Adipocyte (in vitro differentiated cells): ENCODE measurements at regions not wholly inside any gene's neighbourhood (a gene's known extent, or its start where the extent isn't known, plus 50 kb on each side); places are given as distances from the start of the nearest gene placed in this dataset.

Experiments used
- DNase-seq: peaks from one replicate; pipeline ENCODE4 v3.0.0-alpha.2; 2015; ENCODE audit warnings: low read depth
- H3K27me3 ChIP-seq: replicated peaks from 2 replicates; pipeline ENCODE4 v1.7.0; 2013; ENCODE audit warnings: mild to moderate bottlenecking, low read length, moderate library complexity; ENCODE audit not compliant: control insufficient read depth, insufficient read depth
- H3K36me3 ChIP-seq: 2 replicates; pipeline ENCODE4 v1.7.0; 2013; ENCODE audit warnings: low read length, mild to moderate bottlenecking, moderate library complexity; ENCODE audit not compliant: control insufficient read depth, insufficient read depth, severe bottlenecking
- H3K4me1 ChIP-seq: 2 replicates; pipeline ENCODE4 v1.7.0; 2013; ENCODE audit warnings: mild to moderate bottlenecking, low read length, moderate library complexity; ENCODE audit not compliant: control insufficient read depth, insufficient read depth
- H3K4me3 ChIP-seq: 2 replicates; pipeline ENCODE4 v1.7.0; 2013; ENCODE audit warnings: mild to moderate bottlenecking, low read length, moderate library complexity
- H3K9ac ChIP-seq: 2 replicates; pipeline ENCODE4 v1.7.0; 2013; ENCODE audit warnings: mild to moderate bottlenecking, low read length, moderate library complexity
- H3K9me3 ChIP-seq: 2 replicates; pipeline ENCODE4 v1.7.0; 2013; ENCODE audit warnings: mild to moderate bottlenecking, low read length, moderate library complexity; ENCODE audit not compliant: control insufficient read depth

- H3K9ac ChIP-seq: no peak overlapping the region
- peaks cover under 1% of the 10 kb centered on the region for H3K27me3 ChIP-seq
- no peak overlapping the region for H3K4me3 ChIP-seq
- H3K36me3 ChIP-seq: no peaks in the 10 kb centered on the region
- no peaks in the 10 kb centered on the region for H3K9me3 ChIP-seq
- no peak for DNase-seq
- H3K4me1 ChIP-seq: no peaks in the 10 kb centered on the region
Observed at GRCh38 chr12:130088504-130088903, 73.8 kb upstream of the FZD10 start.

- no peak for DNase-seq
- Histone ChIP-seq H3K9me3 (no peaks in the 10 kb centered on the region), H3K27me3 (peaks cover 5% of the 10 kb centered on the region), H3K36me3 (no peaks in the 10 kb centered on the region), H3K4me1 (no peaks in the 10 kb centered on the region), H3K9ac (no peak overlapping the region), H3K4me3 (no peak overlapping the region)
Observed at GRCh38 chr12:130090542-130090941, 71.7 kb upstream of the FZD10 start.

- peaks cover 5% of the 10 kb centered on the region for H3K27me3 ChIP-seq
Observed at GRCh38 chr12:130093380-130093779, 68.9 kb upstream of the FZD10 start.

GRCh38 chr12:130097342-130097741 lies 64.9 kb upstream of the FZD10 start:
- peaks cover 5% of the 10 kb centered on the region for H3K27me3 ChIP-seq
- no peaks in the 10 kb centered on the region for H3K36me3 ChIP-seq
- H3K4me1 ChIP-seq: no peaks in the 10 kb centered on the region
- no peak for DNase-seq
- peaks cover 7% of the 10 kb centered on the region for H3K9me3 ChIP-seq
- H3K4me3 ChIP-seq: no peak overlapping the region
- H3K9ac ChIP-seq: no peak overlapping the region

More at GRCh38 chr12:130093380-130093779, 68.9 kb upstream of the FZD10 start:
- no peak for DNase-seq
- H3K36me3 ChIP-seq: no peaks in the 10 kb centered on the region
- H3K9ac ChIP-seq: no peak overlapping the region
- H3K4me1 ChIP-seq: no peaks in the 10 kb centered on the region
- H3K9me3 ChIP-seq: no peaks in the 10 kb centered on the region
- no peak overlapping the region for H3K4me3 ChIP-seq

GRCh38 chr12:130097798-130098255 lies 64.4 kb upstream of the FZD10 start:
- H3K27me3 ChIP-seq: peaks cover 5% of the 10 kb centered on the region
- no peak for DNase-seq

GRCh38 chr12:130098301-130099005 lies 63.8 kb upstream of the FZD10 start:
- Histone ChIP-seq H3K36me3 (no peaks in the 10 kb centered on the region), H3K4me1 (no peaks in the 10 kb centered on the region), H3K27me3 (peaks cover 4% of the 10 kb centered on the region), H3K9me3 (peaks cover 7% of the 10 kb centered on the region), H3K4me3 (no peak overlapping the region), H3K9ac (no peak overlapping the region)
- no peak for DNase-seq

More at GRCh38 chr12:130097798-130098255, 64.4 kb upstream of the FZD10 start:
- no peaks in the 10 kb centered on the region for H3K4me1 ChIP-seq
- H3K9me3 ChIP-seq: peaks cover 7% of the 10 kb centered on the region
- no peak overlapping the region for H3K9ac ChIP-seq
- no peak overlapping the region for H3K4me3 ChIP-seq
- no peaks in the 10 kb centered on the region for H3K36me3 ChIP-seq

- H3K27me3 ChIP-seq: peaks cover 13% of the 10 kb centered on the region
- peaks cover 7% of the 10 kb centered on the region for H3K9me3 ChIP-seq
Observed at GRCh38 chr12:130100634-130101362, 61.5 kb upstream of the FZD10 start.

GRCh38 chr12:130101370-130101769 lies 60.9 kb upstream of the FZD10 start:
- Histone ChIP-seq H3K4me3 (no peak overlapping the region), H3K36me3 (no peaks in the 10 kb centered on the region), H3K27me3 (peaks cover 16% of the 10 kb centered on the region), H3K4me1 (no peaks in the 10 kb centered on the region), H3K9me3 (peaks cover 8% of the 10 kb centered on the region), H3K9ac (no peak overlapping the region)
- DNase-seq: no peak

More at GRCh38 chr12:130100634-130101362, 61.5 kb upstream of the FZD10 start:
- Histone ChIP-seq H3K4me1 (no peaks in the 10 kb centered on the region), H3K36me3 (no peaks in the 10 kb centered on the region), H3K9ac (no peak overlapping the region), H3K4me3 (no peak overlapping the region)
- DNase-seq: no peak

- no peak overlapping the region for H3K4me3 ChIP-seq
- H3K36me3 ChIP-seq: no peaks in the 10 kb centered on the region
- peaks cover 9% of the 10 kb centered on the region for H3K9me3 ChIP-seq
- H3K4me1 ChIP-seq: no peaks in the 10 kb centered on the region
- DNase-seq: no peak
- H3K9ac ChIP-seq: no peak overlapping the region
- peaks cover 16% of the 10 kb centered on the region for H3K27me3 ChIP-seq
Observed at GRCh38 chr12:130102266-130102665, 60.0 kb upstream of the FZD10 start.

- Histone ChIP-seq H3K4me1 (no peaks in the 10 kb centered on the region), H3K36me3 (no peaks in the 10 kb centered on the region), H3K27me3 (peaks cover 21% of the 10 kb centered on the region), H3K4me3 (no peak overlapping the region), H3K9ac (no peak overlapping the region), H3K9me3 (peaks cover 14% of the 10 kb centered on the region)
- no peak for DNase-seq
Observed at GRCh38 chr12:130104571-130105106, 57.6 kb upstream of the FZD10 start.
